Adrenal gland (tissue), 9 donors: ENCODE measurements at regions not wholly inside any gene's neighbourhood (a gene's known extent, or its start where the extent isn't known, plus 50 kb on each side); places are given as distances from the start of the nearest gene placed in this dataset.

Source experiments
- DNase-seq, 7 donors: peaks; one replicate each; pipeline ENCODE4 v3.0.0-alpha.2; 2019 to 2020
- H3K27ac ChIP-seq, 5 donors: fragments of 200-600 bp; sonication (generic) in 4 of 5; 1 replicate in 3 of 5; 2 replicates in 2 of 5; pipeline versions ENCODE4 v1.5.1 to v1.8.0; 2016 to 2020; ENCODE audit warnings: mild to moderate bottlenecking in 1 of 5
- H3K27me3 ChIP-seq: fragments of 200-600 bp; 2 replicates; pipeline ENCODE4 v1.8.0; 2021
- H3K36me3 ChIP-seq, 2 donors: fragments of 200-600 bp; replicated peaks in 1 of 2; 1 replicate in 1 of 2; 2 replicates in 1 of 2; pipeline versions ENCODE4 v1.5.1 to v1.8.0; 2018 to 2022
- H3K4me1 ChIP-seq, 2 donors: fragments of 200-600 bp; replicated peaks in 1 of 2; 1 replicate in 1 of 2; 2 replicates in 1 of 2; pipeline versions ENCODE4 v1.5.1 to v1.8.0; 2018 to 2021
- H3K4me3 ChIP-seq, 4 donors: fragments of 200-600 bp; sonication (generic) in 3 of 4; one replicate each; pipeline ENCODE4 v1.5.1; 2016 to 2018
- H3K9me3 ChIP-seq, 3 donors: fragments of 200-600 bp; sonication (generic) in 1 of 3; replicated peaks in 1 of 3; 1 replicate in 2 of 3; 2 replicates in 1 of 3; pipeline versions ENCODE4 v1.5.1 to v1.8.0; 2016 to 2021
- CTCF ChIP-seq, 6 experiments: fragments of 450-650 bp in 4 of 6; fragments of 200-600 bp in 2 of 6; sonication (generic) in 1 of 6; IDR thresholded peaks; 1 replicate in 5 of 6; 2 replicates in 1 of 6; pipeline versions ENCODE4 v1.5.1 to v1.8.0; 2016 to 2021; ENCODE audit warnings: antibody characterized with exemption in 6 of 6, mild to moderate bottlenecking in 2 of 6, moderate library complexity in 1 of 6
- POLR2A ChIP-seq, 2 donors: fragments of 450-650 bp; IDR thresholded peaks; one replicate each; pipeline ENCODE4 v1.6.1; 2017; ENCODE audit warnings: antibody characterized with exemption in 2 of 2, mild to moderate bottlenecking in 2 of 2, moderate library complexity in 1 of 2
- WGBS, 4 donors: extraction: QIAGEN DNeasy Blood & Tissue Kit in 2 of 4; methylation state at CpG; one replicate each; pipeline versions ENCODE4 v1.1.5 to v1.1.7; 2013 to 2017; 5-methylcytosine and 5-hydroxymethylcytosine counted together
- intact Hi-C, 2 donors: fragments of 100-400 bp; cut with DNase I; formaldehyde crosslinking; loops; one replicate each; pipeline versions ENCODE4 v1.14.1 to v1.15.0; 2022 to 2023
- donor health status: healthy with polysubstance abuse.
- donor health status: Bipolar disorder and iron deficiency.
- donor health status: DM: yes; HTN: yes; CAD: no.
- donor health status: DM: no; HTN: no; CAD: no.
- donor health status: DM: no; HTN: no; CAD: no.

- Histone ChIP-seq H3K27ac (no peak overlapping the region), H3K9me3 (no peaks in the 10 kb centered on the region), H3K4me3 (no peak overlapping the region), H3K36me3 (no peaks in the 10 kb centered on the region), H3K27me3 (peaks cover 4% of the 10 kb centered on the region), H3K4me1 (no peaks in the 10 kb centered on the region)
- no peak for DNase-seq
- TF ChIP-seq POLR2A (IDR thresholded peaks at IDR 0.05) (no peak), CTCF (IDR thresholded peaks at IDR 0.05) (no peak)
- WGBS, 4 donors, result 41 to 50% (median 46%) methylated on average over 4 of the region's 4 CpGs
- intact Hi-C loops, result no loop called here
Measured at GRCh38 chr20:56843817-56844216, 214.7 kb downstream of the TFAP2C start.

GRCh38 chr20:56845546-56846086 is 216.5 kb downstream of the TFAP2C start:
- H3K36me3 ChIP-seq, result no peaks in the 10 kb centered on the region
- H3K4me3 ChIP-seq, result no peak overlapping the region
- no peaks in the 10 kb centered on the region for H3K4me1 ChIP-seq
- TF ChIP-seq POLR2A (IDR thresholded peaks at IDR 0.05), result no peak
- TF ChIP-seq CTCF (IDR thresholded peaks at IDR 0.05), result no peak
- H3K27me3 ChIP-seq, result peaks cover 4% of the 10 kb centered on the region
- intact Hi-C loops, result no loop called here
- WGBS, 4 donors, result 63 to 78% (median 69%) methylated on average over 4 of the region's 4 CpGs
- H3K27ac ChIP-seq, result no peak overlapping the region
- no peaks in the 10 kb centered on the region for H3K9me3 ChIP-seq
- no peak for DNase-seq

GRCh38 chr20:56848561-56848960 is 219.5 kb downstream of the TFAP2C start:
- TF ChIP-seq CTCF (IDR thresholded peaks at IDR 0.05) (no peak), POLR2A (IDR thresholded peaks at IDR 0.05) (no peak)
- 41 to 49% (median 42%) methylated on average over 7 to 12 of the region's 12 CpGs for WGBS, 4 donors
- DNase-seq, result no peak
- intact Hi-C loops, result no loop called here
- Histone ChIP-seq H3K36me3 (no peaks in the 10 kb centered on the region), H3K9me3 (no peaks in the 10 kb centered on the region), H3K4me3 (no peak overlapping the region), H3K4me1 (no peaks in the 10 kb centered on the region), H3K27me3 (peaks cover 4% of the 10 kb centered on the region), H3K27ac (no peak overlapping the region)

GRCh38 chr20:56851552-56851951 is 222.4 kb downstream of the TFAP2C start:
- Histone ChIP-seq H3K4me3 (no peak overlapping the region), H3K9me3 (no peaks in the 10 kb centered on the region), H3K27ac (no peak overlapping the region), H3K4me1 (no peaks in the 10 kb centered on the region), H3K27me3 (peaks cover 4% of the 10 kb centered on the region), H3K36me3 (no peaks in the 10 kb centered on the region)
- no peak for DNase-seq
- intact Hi-C loops, result no loop called here
- TF ChIP-seq CTCF (IDR thresholded peaks at IDR 0.05), result no peak
- no peak for TF ChIP-seq POLR2A (IDR thresholded peaks at IDR 0.05)
- WGBS, 4 donors, result 81 to 100% (median 89%) methylated on average over 1 of the region's 1 CpG
